ENCODE measurements at regions not wholly inside any gene's neighbourhood (a gene's known extent, or its start where the extent isn't known, plus 50 kb on each side); places are given as distances from the start of the nearest gene placed in this dataset.

DNA sequence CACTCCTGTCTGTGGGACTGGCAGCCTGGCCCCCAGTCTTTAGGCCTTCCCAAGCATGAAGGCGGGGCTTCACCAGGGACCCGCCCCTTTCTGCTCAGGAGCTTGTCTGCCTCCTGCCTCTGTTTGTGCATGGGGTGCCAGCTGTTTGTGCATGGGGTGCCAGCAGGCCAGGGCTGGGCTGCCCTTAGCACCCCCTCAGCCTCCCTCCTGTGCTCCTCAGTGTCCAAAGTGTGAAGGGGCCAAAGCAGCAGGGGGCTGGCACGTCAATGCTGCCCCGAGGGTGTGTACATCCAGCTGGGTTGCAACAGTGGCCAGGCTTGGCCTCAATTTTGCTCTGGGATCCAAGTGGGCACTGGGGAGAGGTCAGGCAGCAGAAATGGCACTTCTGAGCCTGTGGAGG, 298.0 kb upstream of the GALNT5 start:
- FAIRE-seq (no peak), DNase-seq (ENCODE audit: low read depth, low spot score) (no peak)
- no peaks in the 10 kb centered on the region for H3K4me1 ChIP-seq (ENCODE audit: control insufficient read depth, extremely low read depth, insufficient read depth, low read length)
- TF ChIP-seq GATA2 (IDR thresholded peaks at IDR 0.05; ENCODE audit: insufficient read depth, insufficient read length, low read depth, low read length) = no peak
- TF ChIP-seq MYC (IDR thresholded peaks at IDR 0.05; ENCODE audit: low read depth, low read length) = no peak
- TF ChIP-seq EZH2 (IDR thresholded peaks at IDR 0.05; ENCODE audit: borderline replicate concordance, low read depth, low read length, severe bottlenecking) = no peak
- no peak for TF ChIP-seq POLR2AphosphoS5 (IDR thresholded peaks at IDR 0.05; ENCODE audit: insufficient read depth, low read depth, low read length)
- no peak for TF ChIP-seq JUN (IDR thresholded peaks at IDR 0.05; ENCODE audit: borderline replicate concordance, insufficient read depth, insufficient read length, low read depth)
- no peak for TF ChIP-seq FOS (IDR thresholded peaks at IDR 0.05; ENCODE audit: borderline replicate concordance, insufficient read depth, low read length)
- TF ChIP-seq, protein P1, sequence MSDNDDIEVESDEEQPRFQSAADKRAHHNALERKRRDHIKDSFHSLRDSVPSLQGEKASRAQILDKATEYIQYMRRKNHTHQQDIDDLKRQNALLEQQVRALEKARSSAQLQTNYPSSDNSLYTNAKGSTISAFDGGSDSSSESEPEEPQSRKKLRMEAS (IDR thresholded peaks at IDR 0.05; ENCODE audit: insufficient read depth, insufficient read length) = no peak
- TF ChIP-seq, protein P2, sequence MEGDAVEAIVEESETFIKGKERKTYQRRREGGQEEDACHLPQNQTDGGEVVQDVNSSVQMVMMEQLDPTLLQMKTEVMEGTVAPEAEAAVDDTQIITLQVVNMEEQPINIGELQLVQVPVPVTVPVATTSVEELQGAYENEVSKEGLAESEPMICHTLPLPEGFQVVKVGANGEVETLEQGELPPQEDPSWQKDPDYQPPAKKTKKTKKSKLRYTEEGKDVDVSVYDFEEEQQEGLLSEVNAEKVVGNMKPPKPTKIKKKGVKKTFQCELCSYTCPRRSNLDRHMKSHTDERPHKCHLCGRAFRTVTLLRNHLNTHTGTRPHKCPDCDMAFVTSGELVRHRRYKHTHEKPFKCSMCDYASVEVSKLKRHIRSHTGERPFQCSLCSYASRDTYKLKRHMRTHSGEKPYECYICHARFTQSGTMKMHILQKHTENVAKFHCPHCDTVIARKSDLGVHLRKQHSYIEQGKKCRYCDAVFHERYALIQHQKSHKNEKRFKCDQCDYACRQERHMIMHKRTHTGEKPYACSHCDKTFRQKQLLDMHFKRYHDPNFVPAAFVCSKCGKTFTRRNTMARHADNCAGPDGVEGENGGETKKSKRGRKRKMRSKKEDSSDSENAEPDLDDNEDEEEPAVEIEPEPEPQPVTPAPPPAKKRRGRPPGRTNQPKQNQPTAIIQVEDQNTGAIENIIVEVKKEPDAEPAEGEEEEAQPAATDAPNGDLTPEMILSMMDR (IDR thresholded peaks at IDR 0.05; ENCODE audit: extremely low read depth in 1 of 2, insufficient read depth in 1 of 2, low read depth in 1 of 2, low read length in 2 of 2) = no peak
- no peak for TF ChIP-seq POLR2A (IDR thresholded peaks at IDR 0.05; ENCODE audit: low read depth, low read length)
- intact Hi-C loops (cut with micrococcal nuclease) (no loop called here), dilution Hi-C loops (cut with MboI; ENCODE audit: extremely low pct_ligation_motif_present, low sequenced_read_pairs) (no loop called here)
- no peaks in the 10 kb centered on the region for H3K27me3 ChIP-seq (ENCODE audit: control insufficient read depth in 2 of 2, insufficient read depth in 2 of 2, low read length in 2 of 2)
- no peak overlapping the region for H2AFZ ChIP-seq (ENCODE audit: low read depth, low read length)
- H3K36me3 ChIP-seq (ENCODE audit: control insufficient read depth in 2 of 2, extremely low read depth in 1 of 2, insufficient read depth in 2 of 2, low read length in 2 of 2) = no peaks in the 10 kb centered on the region
- no TSS peak for BruUV-seq (replicated peaks)
- H4K20me1 ChIP-seq (replicated peaks; ENCODE audit: control insufficient read depth, extremely low read depth, insufficient read depth, low read length) = no peaks in the 10 kb centered on the region
- H3K79me2 ChIP-seq (ENCODE audit: control insufficient read depth, insufficient read depth, low read length) = no peaks in the 10 kb centered on the region
- no peak overlapping the region for H3K4me2 ChIP-seq (ENCODE audit: insufficient read depth, low read length)
- CTCF ChIA-PET = no interaction called here
- no peaks in the 10 kb centered on the region for H3K9me3 ChIP-seq (replicated peaks; ENCODE audit: control insufficient read depth, insufficient read depth, low read length)
- no peak overlapping the region for H3K27ac ChIP-seq (ENCODE audit: insufficient read depth, low read depth, low read length)
- H3K4me3 ChIP-seq (replicated peaks in 1 of 3; ENCODE audit: insufficient read depth in 1 of 3, low read depth in 1 of 3, low read length in 3 of 3) = no peak overlapping the region
- no peak overlapping the region for H3K9ac ChIP-seq (replicated peaks; ENCODE audit: extremely low read depth, insufficient read depth, low read length)
- H3K9me1 ChIP-seq (replicated peaks; ENCODE audit: control insufficient read depth, extremely low read depth, insufficient read depth, low read length) = no peaks in the 10 kb centered on the region
- POLR2A ChIA-PET = interaction anchor here (0.6 kb wide), 1 partner anchor 30 kb away, joined by 3 read pairs; no protein-coding TSS in a partner anchor

Measured in endothelial cell of umbilical vein (primary cell).